GM12892 (cell line): ENCODE measurements at regions not wholly inside any gene's neighbourhood (a gene's known extent, or its start where the extent isn't known, plus 50 kb on each side); places are given as distances from the start of the nearest gene placed in this dataset.

ENCODE experiments used
- DNase-seq: peaks from one replicate; pipeline ENCODE4 v3.0.0; 2011; ENCODE audit not compliant: insufficient read length
- FAIRE-seq: peaks from 2 replicates; lab custom pipeline; 2011; peaks lifted over from hg19 to GRCh38; lab: Jason Lieb, UNC
- POLR2A ChIP-seq: IDR thresholded peaks from 2 replicates; pipeline ENCODE4 v1.6.1; 2011; ENCODE audit warnings: low read depth, low read length, control low read depth
- POLR2AphosphoS5 ChIP-seq: IDR thresholded peaks from 2 replicates; pipeline ENCODE4 v1.6.1; 2011; ENCODE audit warnings: low read depth, low read length, control low read depth
- TAF1 ChIP-seq: IDR thresholded peaks from 2 replicates; pipeline ENCODE4 v1.6.1; 2011; ENCODE audit warnings: low read depth, mild to moderate bottlenecking, control low read depth, low read length, borderline replicate concordance

DNA sequence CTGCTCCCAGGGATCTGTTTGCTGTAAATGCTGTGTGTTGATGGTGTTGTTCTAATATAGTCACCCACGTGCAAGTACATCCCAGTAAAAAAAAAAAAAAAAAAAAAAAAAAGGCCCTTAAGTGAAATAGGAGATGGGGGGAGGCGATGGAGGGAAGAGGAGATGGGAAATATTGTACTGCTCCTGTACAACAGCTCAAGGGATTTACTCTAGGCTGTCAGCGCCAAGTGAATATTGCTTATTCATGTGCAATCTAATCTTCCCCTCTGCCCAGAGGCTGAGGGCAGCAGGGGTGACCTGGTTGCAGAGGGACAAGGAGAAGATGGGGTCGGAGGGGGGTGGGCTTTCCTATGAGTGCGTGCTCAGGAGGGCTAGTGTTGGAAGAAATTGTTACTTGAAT, 206.2 kb upstream of the CADM1 start:
- no peak for FAIRE-seq
- TF ChIP-seq TAF1, result no peak
- TF ChIP-seq POLR2AphosphoS5, result no peak
- no peak for TF ChIP-seq POLR2A
- no peak for DNase-seq

- FAIRE-seq, result no peak
- no peak for TF ChIP-seq POLR2AphosphoS5
- no peak for TF ChIP-seq TAF1
- TF ChIP-seq POLR2A, result no peak
- DNase-seq, result no peak
Observed at GRCh38 chr11:115709297-115709696, 205.1 kb upstream of the CADM1 start.

DNA sequence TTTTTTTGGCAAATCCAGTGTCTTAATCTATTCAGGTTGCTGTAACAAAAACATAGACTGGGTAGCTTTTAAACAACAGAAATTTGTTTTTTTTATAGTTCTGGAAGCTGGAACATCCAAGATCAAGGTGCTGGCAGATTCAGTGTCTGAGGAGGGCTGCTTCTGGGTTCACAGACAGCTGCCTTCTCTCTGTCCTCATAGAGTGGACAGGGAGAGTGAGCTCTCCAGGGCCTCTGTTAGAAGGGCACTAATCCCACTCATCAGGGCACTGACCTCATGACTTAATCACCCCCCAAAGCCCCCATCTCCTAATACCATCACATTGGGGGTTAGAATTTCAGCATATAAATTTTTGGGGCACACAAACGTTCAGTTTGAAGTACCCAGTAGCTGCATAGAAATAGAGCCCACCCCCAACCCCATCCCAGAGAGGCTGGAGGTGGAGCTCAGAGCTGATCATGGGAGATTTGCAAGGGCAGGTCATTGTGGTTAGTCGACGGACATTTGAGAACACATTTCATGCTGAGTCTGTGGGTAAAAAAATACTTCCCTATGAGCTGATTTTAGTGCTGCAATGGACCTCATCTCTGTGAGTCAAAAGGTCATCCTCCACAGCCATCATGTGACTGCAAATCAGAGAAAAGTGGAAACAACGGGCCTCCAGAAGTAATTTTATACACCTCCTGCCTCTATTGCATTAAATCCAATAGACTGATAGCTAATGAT, 203.1 kb upstream of the CADM1 start:
- no peak for FAIRE-seq
- TF ChIP-seq POLR2AphosphoS5 (no peak), POLR2A (no peak), TAF1 (no peak)
- DNase-seq, result no peak

DNA sequence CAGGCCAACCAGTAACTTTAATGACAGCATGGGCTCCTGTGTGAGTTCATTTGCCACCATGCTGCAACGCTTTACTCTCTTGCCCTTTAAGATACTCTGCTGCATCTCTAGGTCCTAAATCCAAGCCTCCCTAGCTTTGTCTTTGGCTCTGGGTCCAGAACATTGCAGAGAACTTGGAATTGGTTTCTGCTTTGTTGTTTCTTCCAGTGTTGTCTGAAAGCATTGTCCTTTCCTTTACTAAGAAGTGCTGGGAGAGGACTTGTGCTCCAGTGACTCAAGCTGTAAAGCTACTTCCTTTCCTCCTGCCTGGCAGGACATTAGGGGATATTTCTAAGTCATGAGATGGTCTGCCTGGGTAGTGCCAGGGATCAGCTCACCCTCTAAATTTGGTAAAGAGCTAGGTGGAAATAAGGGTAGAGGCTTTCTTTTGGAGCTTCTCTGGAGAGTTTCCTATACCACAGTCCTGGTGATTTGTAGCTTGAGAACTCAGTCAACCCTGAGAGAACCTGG, 202.5 kb upstream of the CADM1 start:
- FAIRE-seq, result no peak
- TF ChIP-seq POLR2A (no peak), TAF1 (no peak), POLR2AphosphoS5 (no peak)
- DNase-seq, result no peak

- no peak for FAIRE-seq
Observed at GRCh38 chr11:115705200-115705599, 201.0 kb upstream of the CADM1 start.

GRCh38 chr11:115700981-115701875, 197.0 kb upstream of the CADM1 start:
- TF ChIP-seq TAF1 (no peak), POLR2AphosphoS5 (no peak), POLR2A (no peak)
- FAIRE-seq (no peak), DNase-seq (no peak)

More at GRCh38 chr11:115705200-115705599, 201.0 kb upstream of the CADM1 start:
- DNase-seq, result no peak
- TF ChIP-seq POLR2AphosphoS5, result no peak
- TF ChIP-seq TAF1, result no peak
- no peak for TF ChIP-seq POLR2A

DNA sequence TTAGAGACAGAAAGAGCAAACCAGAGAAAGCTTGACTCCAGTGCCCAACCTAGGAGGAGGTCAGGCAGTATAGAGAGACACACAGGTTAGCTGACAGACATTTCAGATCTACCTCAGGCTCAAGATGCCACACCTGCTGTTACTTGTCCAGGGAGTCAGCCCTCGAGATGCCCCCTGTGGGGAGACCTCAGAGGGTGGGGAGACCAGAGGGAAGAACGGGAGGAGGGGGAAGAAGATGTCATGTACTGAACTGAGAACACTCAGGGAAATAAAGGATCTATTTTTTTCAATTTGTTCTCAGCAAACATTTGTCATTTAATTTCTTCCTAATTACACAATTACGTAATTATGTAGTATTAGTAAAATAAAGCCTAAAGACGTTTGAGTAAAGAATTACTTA, 196.3 kb upstream of the CADM1 start:
- FAIRE-seq (no peak), DNase-seq (no peak)
- no peak for TF ChIP-seq POLR2A
- no peak for TF ChIP-seq TAF1
- no peak for TF ChIP-seq POLR2AphosphoS5

- TF ChIP-seq POLR2AphosphoS5, result no peak
- DNase-seq (no peak), FAIRE-seq (no peak)
Observed at GRCh38 chr11:115699733-115700132, 195.5 kb upstream of the CADM1 start.

- no peak for FAIRE-seq
Observed at GRCh38 chr11:115699326-115699725, 195.1 kb upstream of the CADM1 start.

GRCh38 chr11:115698243-115698642, 194.0 kb upstream of the CADM1 start:
- DNase-seq, result no peak
- no peak for TF ChIP-seq TAF1
- no peak for TF ChIP-seq POLR2AphosphoS5
- no peak for FAIRE-seq

More at GRCh38 chr11:115699326-115699725, 195.1 kb upstream of the CADM1 start:
- TF ChIP-seq POLR2A, result no peak
- TF ChIP-seq TAF1, result no peak
- no peak for TF ChIP-seq POLR2AphosphoS5
- no peak for DNase-seq

DNA sequence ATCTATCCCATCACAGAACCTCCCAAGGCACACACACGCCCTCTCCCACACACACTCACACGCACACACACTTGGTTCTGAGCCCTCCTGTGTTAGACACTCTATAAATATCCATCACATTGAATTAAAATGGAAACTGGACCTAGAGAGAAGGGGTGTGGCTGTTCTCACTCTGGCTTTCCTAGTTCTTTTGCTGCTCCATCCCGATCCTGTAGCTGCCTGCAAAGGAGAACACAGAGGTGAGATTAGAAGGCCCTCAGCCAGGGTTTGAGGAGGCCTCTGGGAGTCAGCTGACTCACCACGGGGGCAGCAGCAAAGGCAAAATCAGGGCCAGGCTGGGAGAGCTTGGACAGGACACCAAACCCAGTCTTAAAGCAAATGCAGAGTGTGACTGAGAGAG, 192.3 kb upstream of the CADM1 start:
- FAIRE-seq (no peak), DNase-seq (no peak)
- no peak for TF ChIP-seq POLR2AphosphoS5
- TF ChIP-seq TAF1, result no peak
- no peak for TF ChIP-seq POLR2A

DNA sequence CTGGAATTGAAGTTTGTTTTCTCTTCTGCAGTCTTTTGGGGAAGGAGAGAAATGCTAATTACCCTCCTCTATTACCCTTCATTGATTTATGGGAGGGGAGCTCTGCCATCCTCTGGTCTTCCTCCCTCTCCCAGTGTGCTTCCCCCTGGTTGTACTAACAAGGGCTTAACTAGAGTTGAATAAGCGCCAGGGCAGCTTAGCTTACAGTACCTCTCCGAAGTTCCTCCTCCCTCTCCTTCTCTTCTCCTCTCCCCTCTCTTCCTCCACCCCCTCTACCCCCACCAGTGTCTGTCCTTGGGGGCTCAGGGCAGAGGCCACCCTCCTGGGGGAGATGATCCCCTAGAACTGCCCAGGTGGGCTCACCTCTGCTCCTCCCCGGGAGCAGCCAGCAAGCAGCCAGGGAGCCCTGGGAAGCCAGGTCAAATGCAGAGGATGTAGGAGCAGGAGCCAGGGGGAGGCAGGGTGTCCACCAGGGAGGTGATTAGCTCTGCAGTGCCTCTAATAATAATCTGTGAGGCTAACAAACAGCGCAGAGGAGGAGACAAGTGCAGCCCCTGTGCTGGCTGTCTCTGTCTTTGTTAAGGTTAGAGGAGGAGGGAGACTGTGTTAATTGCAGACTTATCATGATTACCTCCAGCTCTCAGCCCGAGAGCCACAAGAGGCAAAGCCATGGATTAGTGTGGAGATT, 191.6 kb upstream of the CADM1 start:
- no peak for FAIRE-seq
- TF ChIP-seq POLR2AphosphoS5 (no peak), POLR2A (no peak), TAF1 (no peak)
- no peak for DNase-seq
